ENCODE measurements at regions not wholly inside any gene's neighbourhood (a gene's known extent, or its start where the extent isn't known, plus 50 kb on each side); places are given as distances from the start of the nearest gene placed in this dataset.
"Not testable (repeated sequence)": the region's sequence is repeated elsewhere in the genome, so short reads cannot be mapped to it uniquely, and the experiment has no call there.

GRCh38 chr2:123816928-123817327, 208.2 kb upstream of the CNTNAP5 start:
- DNase-seq (ENCODE audit: low read depth): no peak

DNA sequence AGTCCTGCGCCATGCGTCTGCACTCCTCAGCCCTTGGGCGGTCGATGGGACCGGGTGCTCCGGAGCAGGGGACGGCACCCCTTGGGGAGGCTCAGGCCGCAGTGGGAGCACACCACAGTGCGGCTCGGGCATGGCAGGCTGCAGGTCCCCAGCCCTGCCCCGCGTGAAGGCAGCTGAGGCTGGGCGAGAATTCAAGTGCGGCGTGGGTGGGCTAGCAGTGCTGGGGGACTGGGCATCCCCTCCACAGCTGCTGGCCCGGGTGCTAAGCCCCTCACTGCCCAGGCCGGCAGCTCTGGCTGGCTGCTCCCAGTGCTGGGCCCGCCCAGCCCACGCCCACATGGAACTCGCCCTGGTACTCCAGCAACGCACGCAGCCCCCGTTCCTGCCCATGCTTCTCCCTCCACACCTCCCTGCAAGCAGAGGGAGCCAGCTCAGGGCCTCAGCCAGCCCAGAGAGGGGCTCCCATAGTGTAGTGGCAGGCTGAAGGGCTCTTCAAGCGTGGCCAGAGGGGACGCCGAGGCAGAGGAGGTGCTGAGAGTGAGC, 198.3 kb upstream of the CNTNAP5 start:
- no peak for DNase-seq (ENCODE audit: low read depth)

- DNase-seq (ENCODE audit: low read depth): no peak
Observed at GRCh38 chr2:123839326-123839725, 185.8 kb upstream of the CNTNAP5 start.

DNA sequence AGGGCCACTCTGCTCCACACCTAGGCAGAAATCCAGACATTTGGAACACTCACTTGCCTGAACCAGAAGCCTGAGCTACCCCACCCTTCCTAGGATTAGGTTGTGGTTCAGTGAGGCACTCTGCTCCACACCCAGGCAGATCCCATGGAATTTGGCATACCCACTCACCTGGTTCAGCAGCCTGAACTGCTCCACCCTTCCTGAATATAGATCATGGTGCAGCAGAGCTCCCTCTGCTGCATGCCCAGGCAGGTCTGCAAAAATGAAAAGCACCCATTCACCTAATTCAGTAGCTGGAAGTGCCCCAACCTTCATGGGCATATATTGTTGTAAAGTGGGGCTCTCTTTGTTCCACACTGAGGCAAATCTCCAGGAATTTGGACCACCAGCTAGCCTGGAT, 185.1 kb upstream of the CNTNAP5 start:
- no peak for DNase-seq (ENCODE audit: low read depth)

DNA sequence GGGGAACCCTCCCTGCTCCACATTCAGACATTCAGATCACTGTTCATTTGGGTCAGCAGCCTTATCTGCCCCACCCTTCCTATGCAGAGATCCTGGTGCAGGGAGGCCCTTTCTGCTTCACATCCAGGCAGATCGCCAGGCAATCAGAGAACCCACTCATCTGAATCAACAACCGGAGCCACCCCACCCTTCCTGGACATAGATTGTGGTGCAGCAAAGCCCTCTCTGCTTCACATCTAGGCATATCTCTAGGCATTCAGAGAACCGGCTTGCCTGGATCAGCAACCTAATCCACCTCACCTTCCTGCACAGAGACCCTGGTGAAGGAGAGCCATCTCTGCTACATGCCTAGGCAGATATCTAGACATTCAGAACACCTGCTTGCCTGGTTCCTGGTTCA, 184.5 kb upstream of the CNTNAP5 start:
- DNase-seq (ENCODE audit: low read depth): no peak

GRCh38 chr2:123851281-123851680, 173.8 kb upstream of the CNTNAP5 start:
- no peak for DNase-seq (ENCODE audit: low read depth)

GRCh38 chr2:123853161-123853560, 171.9 kb upstream of the CNTNAP5 start:
- DNase-seq (ENCODE audit: low read depth): no peak

- DNase-seq (ENCODE audit: low read depth): not testable (repeated sequence)
Observed at GRCh38 chr2:123859031-123859430, 166.1 kb upstream of the CNTNAP5 start.

DNA sequence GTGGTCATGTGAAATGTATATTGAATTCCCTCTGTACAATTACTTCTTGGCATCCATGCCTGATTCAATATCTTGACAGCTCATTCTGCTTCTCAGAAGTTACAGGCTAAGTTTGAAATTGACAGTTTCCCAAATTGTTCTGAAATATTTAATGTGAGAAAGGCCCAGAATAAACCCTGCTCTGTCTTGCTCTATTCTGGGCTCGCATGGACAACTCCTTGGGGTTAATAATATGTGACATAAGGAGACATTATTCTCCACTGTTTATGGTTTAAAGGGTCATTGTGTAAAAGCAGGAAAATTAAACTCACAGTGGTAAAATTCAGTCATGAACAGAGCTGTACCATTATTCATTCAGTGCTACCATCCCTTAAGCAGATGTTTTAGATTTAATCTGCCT, 160.7 kb upstream of the CNTNAP5 start:
- no peak for DNase-seq (ENCODE audit: low read depth)

- no peak for DNase-seq (ENCODE audit: low read depth)
Observed at GRCh38 chr2:123870206-123870880, 154.7 kb upstream of the CNTNAP5 start.

- DNase-seq (ENCODE audit: low read depth): no peak
Observed at GRCh38 chr2:123870881-123871276, 154.2 kb upstream of the CNTNAP5 start.

- DNase-seq (ENCODE audit: low read depth): no peak
Observed at GRCh38 chr2:123890148-123890547, 134.9 kb upstream of the CNTNAP5 start.

DNA sequence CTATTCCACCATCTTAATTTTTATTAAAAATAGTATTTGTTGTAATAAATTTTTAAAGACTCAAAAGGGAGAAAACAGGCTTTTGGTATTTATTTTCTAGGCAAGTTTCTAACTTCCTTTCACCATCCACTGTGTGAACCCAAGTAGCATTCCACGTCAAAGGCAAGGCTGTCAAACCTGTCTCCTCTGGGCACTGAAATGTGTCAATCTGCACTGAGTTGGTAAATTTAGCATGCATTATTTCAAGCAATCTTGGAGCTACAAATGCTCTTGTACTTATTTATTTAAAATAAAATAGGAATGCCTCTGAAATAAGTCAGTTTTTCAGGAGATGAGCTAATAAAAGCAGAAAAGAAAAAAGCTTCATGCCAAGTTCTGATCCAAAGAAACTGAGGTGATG, 130.9 kb upstream of the CNTNAP5 start:
- DNase-seq (ENCODE audit: low read depth): no peak

DNA sequence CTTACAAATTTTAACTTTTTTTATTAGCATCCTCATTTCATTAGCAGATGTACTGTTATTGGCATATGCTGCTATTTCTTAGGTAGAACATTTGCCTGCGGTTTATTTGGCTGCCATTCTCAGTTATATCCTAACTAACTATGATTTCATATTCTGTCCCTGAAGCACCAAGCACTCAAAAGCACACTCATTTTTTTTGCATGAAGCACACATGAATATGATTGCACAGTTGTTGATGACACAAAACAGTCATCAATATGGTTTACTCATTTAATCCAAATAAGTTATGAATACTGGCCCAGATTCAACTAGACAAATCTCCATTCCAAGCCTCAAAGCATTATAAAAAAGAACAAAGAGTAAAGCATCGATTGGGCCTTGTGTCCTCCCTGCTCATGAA, 129.4 kb upstream of the CNTNAP5 start:
- no peak for DNase-seq (ENCODE audit: low read depth)

- DNase-seq (ENCODE audit: low read depth): no peak
Observed at GRCh38 chr2:123901256-123901655, 123.8 kb upstream of the CNTNAP5 start.

DNA sequence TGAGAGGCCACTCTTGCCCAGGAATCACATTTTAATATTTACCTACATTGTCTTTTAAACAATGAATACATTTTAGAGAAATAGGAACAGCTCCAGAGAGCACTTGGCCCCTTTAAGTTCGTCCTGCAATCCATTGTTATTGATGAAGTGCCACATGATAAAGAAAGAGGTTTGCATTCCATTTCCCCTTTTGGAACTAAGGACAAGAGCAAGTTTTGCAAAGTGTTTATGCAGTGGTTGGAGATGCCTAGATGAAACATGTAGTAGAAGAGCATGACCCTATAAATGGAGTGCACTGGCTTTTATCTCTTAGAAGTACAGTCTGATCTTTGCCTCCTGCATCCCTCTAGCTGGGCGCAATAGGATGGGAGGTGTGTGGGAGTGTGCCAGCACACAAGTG, 118.7 kb upstream of the CNTNAP5 start:
- DNase-seq (ENCODE audit: low read depth): no peak

GRCh38 chr2:123908522-123908921, 116.6 kb upstream of the CNTNAP5 start:
- no peak for DNase-seq (ENCODE audit: low read depth)

- DNase-seq (ENCODE audit: low read depth): no peak
Observed at GRCh38 chr2:123912171-123912570, 112.9 kb upstream of the CNTNAP5 start.

DNA sequence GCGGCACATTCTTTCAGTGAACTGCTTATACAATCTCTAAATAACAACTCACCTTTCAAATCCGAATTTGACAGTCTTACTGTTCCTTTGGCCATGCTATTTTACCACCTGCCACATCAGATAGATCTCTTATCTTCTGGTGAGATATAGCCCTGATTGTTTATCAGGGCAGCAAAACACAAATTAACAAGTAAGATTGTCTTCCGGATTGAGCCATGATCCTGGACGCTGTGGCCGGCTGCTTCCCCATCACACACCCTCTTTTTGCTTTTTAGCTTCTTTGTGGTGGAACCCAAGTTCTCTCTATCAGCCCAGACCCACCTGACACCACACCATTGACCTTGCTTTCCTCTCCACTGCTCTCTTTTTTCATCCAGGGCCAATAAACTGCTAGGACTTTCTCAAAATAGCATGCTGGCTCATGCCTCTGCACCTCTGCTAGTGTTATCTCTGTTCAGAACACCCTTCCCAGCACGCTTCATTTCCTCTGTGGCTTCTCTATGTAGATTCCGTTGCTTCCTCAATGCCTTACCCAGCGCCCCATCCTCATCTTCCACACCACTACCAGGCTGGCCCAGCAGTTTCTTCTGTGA, 111.8 kb upstream of the CNTNAP5 start:
- DNase-seq (ENCODE audit: low read depth): no peak

DNA sequence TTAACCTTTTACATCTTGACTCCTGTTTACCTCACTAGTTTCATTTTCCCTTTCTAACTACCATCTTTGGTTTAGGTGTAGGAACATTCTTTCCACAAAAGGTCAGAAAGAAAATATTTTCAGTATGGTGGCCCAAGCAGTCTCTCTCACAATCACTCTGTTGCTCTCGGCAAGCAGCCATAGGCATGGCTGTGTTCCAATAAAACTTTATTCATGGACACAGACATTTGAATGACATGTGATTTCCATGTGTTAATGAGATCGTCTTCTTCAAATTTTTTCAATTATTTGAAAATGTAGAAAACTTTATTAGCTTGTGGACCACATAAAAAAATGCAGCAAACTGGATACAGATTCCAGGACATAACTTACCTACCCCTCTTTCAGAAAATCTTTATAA, 109.7 kb upstream of the CNTNAP5 start:
- DNase-seq (ENCODE audit: low read depth): no peak

DNA sequence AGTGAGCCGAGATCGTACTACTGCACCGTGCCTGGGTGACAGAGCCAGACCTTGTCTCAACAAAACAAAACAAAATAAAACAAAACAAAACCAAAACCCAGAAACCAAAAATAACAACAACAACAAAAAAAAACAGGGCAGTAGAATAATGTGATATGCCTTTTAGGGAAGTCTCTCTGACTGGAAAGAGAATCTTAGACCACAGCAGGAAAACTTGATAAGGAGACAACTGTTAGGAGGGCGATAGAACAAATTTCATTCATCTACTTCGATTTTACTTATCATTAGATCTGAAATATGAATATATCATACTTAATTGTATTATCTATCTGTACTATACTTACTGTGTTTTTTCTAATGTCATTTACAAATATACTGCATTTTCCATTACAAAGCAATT, 109.0 kb upstream of the CNTNAP5 start:
- no peak for DNase-seq (ENCODE audit: low read depth)

- no peak for DNase-seq (ENCODE audit: low read depth)
Observed at GRCh38 chr2:123916531-123916930, 108.6 kb upstream of the CNTNAP5 start.

DNA sequence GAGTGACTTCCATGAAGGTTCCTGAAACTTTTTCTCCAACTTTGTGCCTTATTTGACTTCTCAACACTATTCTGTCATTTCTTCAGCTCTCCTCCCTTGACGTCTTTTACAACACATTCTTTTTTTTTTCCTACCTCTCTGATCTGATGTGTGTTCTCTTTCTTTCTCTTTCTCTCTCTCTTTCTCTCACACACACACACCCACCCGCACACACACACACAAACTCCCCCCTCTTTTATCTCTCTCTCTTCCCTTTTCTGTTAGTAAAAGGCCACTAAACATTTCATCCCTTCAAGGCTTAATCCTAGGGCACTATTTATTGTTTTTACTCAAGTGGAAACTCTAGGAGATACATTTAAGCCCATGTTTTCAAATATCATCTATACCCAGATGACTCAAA, 107.8 kb upstream of the CNTNAP5 start:
- DNase-seq (ENCODE audit: low read depth): no peak

DNA sequence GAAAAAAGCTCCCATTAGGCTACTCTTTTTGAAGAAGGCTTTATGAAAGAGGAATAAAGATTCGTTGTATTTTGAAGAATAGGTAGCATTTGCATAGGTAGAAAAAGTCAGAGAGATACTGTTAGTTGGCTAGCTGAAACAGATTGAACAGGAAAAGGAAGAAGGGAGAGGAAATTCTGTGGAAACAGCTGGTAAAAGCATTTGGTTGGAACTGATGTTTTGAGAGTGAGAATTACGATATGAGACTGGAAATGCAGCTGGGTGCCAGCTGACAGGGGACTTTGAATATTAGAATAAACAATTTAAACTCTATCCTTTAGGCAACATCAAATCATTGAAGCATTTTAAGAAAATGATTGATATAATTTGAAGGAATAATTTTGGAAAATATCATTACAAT, 96.7 kb upstream of the CNTNAP5 start:
- no peak for DNase-seq (ENCODE audit: low read depth)

Measured in Daoy (cell line).